Astrocyte (in vitro differentiated cells and primary cell): ENCODE measurements at regions not wholly inside any gene's neighbourhood (a gene's known extent, or its start where the extent isn't known, plus 50 kb on each side); places are given as distances from the start of the nearest gene placed in this dataset.

Experiments used
- EZH2 ChIP-seq: IDR thresholded peaks from 2 replicates; pipeline ENCODE4 v1.6.1; 2012; ENCODE audit warnings: mild to moderate bottlenecking, low read length, inconsistent platforms; ENCODE audit not compliant: insufficient read depth
- TF ChIP-seq, protein P1 (sequence below): IDR thresholded peaks from 2 replicates; pipeline ENCODE4 v1.5.1; 2011; ENCODE audit warnings: low read depth, mild to moderate bottlenecking, inconsistent platforms, low read length, moderate library complexity; ENCODE audit not compliant: insufficient read depth

DNA sequence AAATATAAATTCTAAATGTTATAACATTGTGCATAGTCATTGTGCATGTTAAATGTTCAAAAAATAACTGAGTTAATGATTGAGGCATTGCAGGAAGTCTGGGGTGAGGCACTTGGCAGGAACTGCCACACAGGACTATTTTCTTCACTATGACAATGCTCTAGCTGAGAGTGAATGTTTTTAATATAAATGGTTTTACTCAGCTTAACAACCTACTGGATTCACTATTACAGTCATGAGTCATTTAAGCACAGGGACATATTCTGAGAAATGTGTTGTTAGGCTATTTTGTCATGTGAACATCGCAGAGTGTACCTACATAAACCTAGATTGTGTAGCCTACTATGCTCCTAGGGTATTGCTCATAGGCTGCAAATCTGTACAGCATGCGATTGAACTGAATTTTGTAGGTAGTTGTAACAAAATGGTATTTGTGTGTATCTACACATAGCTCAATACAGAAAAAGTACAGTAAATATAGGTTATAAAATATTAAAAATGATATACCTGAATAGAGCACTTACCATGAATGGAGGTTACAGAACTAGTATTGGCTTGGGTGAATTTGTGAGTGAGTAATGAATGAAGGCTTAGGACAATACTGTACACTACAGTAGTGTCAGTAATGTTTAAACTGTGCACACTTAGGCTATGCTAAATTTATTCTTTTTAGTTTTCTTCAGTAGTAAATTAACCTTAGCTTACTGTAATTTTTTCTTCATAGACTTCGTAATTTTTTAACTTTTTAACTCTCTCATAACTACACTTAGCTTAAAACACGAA, 346.1 kb upstream of the PTGER4 start:
- TF ChIP-seq, protein P1, sequence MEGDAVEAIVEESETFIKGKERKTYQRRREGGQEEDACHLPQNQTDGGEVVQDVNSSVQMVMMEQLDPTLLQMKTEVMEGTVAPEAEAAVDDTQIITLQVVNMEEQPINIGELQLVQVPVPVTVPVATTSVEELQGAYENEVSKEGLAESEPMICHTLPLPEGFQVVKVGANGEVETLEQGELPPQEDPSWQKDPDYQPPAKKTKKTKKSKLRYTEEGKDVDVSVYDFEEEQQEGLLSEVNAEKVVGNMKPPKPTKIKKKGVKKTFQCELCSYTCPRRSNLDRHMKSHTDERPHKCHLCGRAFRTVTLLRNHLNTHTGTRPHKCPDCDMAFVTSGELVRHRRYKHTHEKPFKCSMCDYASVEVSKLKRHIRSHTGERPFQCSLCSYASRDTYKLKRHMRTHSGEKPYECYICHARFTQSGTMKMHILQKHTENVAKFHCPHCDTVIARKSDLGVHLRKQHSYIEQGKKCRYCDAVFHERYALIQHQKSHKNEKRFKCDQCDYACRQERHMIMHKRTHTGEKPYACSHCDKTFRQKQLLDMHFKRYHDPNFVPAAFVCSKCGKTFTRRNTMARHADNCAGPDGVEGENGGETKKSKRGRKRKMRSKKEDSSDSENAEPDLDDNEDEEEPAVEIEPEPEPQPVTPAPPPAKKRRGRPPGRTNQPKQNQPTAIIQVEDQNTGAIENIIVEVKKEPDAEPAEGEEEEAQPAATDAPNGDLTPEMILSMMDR, result no peak
- no peak for TF ChIP-seq EZH2
